HepG2 (cell line): ENCODE measurements at regions not wholly inside any gene's neighbourhood (a gene's known extent, or its start where the extent isn't known, plus 50 kb on each side); places are given as distances from the start of the nearest gene placed in this dataset.

Experiments
- BATF2 ChIP-seq: sonication (generic); formaldehyde crosslinking; IDR thresholded peaks from 2 replicates; pipeline ENCODE4 v1.8.0; 2022; ENCODE audit warnings: mild to moderate bottlenecking, missing genetic modification reagents, moderate library complexity
- CHCHD3 ChIP-seq: sonication (generic); formaldehyde crosslinking; IDR thresholded peaks from 2 replicates; pipeline ENCODE4 v1.8.0; 2022; ENCODE audit warnings: mild to moderate bottlenecking, missing genetic modification reagents, moderate library complexity
- EEA1 ChIP-seq: sonication (generic); formaldehyde crosslinking; IDR thresholded peaks from 2 replicates; pipeline ENCODE4 v1.5.1; 2020; ENCODE audit warnings: mild to moderate bottlenecking, missing genetic modification reagents, borderline replicate concordance
- ELF3 ChIP-seq: IDR thresholded peaks from 2 replicates; pipeline ENCODE4 v1.6.1; 2016; ENCODE audit warnings: missing genetic modification reagents, missing compliant biosample characterization
- HDAC1 ChIP-seq: sonication (generic); formaldehyde crosslinking; IDR thresholded peaks from 2 replicates; pipeline ENCODE4 v1.5.1; 2020; ENCODE audit warnings: mild to moderate bottlenecking, missing genetic modification reagents
- HNF4G ChIP-seq, 2 experiments: sonication (generic) in 1 of 2; formaldehyde crosslinking in 1 of 2; IDR thresholded peaks; 2 replicates each; pipeline versions ENCODE4 v1.4.0 to v1.6.1; 2011 to 2020; ENCODE audit warnings: borderline replicate concordance in 2 of 2, low read depth in 2 of 2, mild to moderate bottlenecking in 2 of 2, low read length in 1 of 2, missing genetic modification reagents in 1 of 2, moderate library complexity in 1 of 2
- KLF15 ChIP-seq: sonication (generic); formaldehyde crosslinking; IDR thresholded peaks from 2 replicates; pipeline ENCODE4 v1.8.1; 2023; ENCODE audit warnings: borderline replicate concordance, mild to moderate bottlenecking, inconsistent platforms, missing genetic modification reagents, mixed read lengths
- MIER3 ChIP-seq: IDR thresholded peaks from 2 replicates; pipeline ENCODE4 v1.6.1; 2016; ENCODE audit warnings: missing compliant biosample characterization, borderline replicate concordance
- NFKBIZ ChIP-seq: IDR thresholded peaks from 2 replicates; pipeline ENCODE4 v1.6.1; 2018; ENCODE audit warnings: missing genetic modification reagents, missing compliant biosample characterization
- ONECUT2 ChIP-seq: sonication (generic); formaldehyde crosslinking; IDR thresholded peaks from 2 replicates; pipeline ENCODE4 v1.4.0; 2020; ENCODE audit warnings: missing genetic modification reagents
- RBM39 ChIP-seq: fragments of 200-400 bp; formaldehyde crosslinking; IDR thresholded peaks from one replicate; pipeline ENCODE4 v1.6.1; 2018; ENCODE audit warnings: antibody characterized with exemption, mild to moderate bottlenecking, low read depth, low read length; ENCODE audit not compliant: poor library complexity, severe bottlenecking
- SKI ChIP-seq: fragments of 450-650 bp; IDR thresholded peaks from one replicate; pipeline ENCODE4 v1.6.1; 2018; ENCODE audit warnings: mild to moderate bottlenecking; ENCODE audit not compliant: partially characterized antibody
- SYNCRIP ChIP-seq: fragments of 200-400 bp; formaldehyde crosslinking; IDR thresholded peaks from 2 replicates; pipeline ENCODE4 v1.6.1; 2018; ENCODE audit warnings: mild to moderate bottlenecking, low read depth, low read length; ENCODE audit not compliant: insufficient read depth
- TBX3 ChIP-seq: fragments of 450-650 bp; IDR thresholded peaks from 2 replicates; pipeline ENCODE4 v1.6.1; 2017; ENCODE audit warnings: antibody characterized with exemption, mild to moderate bottlenecking, inconsistent platforms, borderline replicate concordance
- TCF7L2 ChIP-seq: IDR thresholded peaks from 2 replicates; pipeline ENCODE4 v1.6.1; 2011; ENCODE audit warnings: mild to moderate bottlenecking, low read depth, low read length, moderate library complexity
- ZMYM4 ChIP-seq: sonication (generic); formaldehyde crosslinking; IDR thresholded peaks from 2 replicates; pipeline ENCODE4 v1.8.1; 2023; ENCODE audit warnings: mild to moderate bottlenecking, missing genetic modification reagents
- ZNF143 ChIP-seq: sonication (generic); formaldehyde crosslinking; IDR thresholded peaks from 2 replicates; pipeline ENCODE4 v1.4.0; 2020; ENCODE audit warnings: missing genetic modification reagents
- ZNF430 ChIP-seq: sonication (generic); formaldehyde crosslinking; IDR thresholded peaks from 2 replicates; pipeline ENCODE4 v1.9.0; 2021; ENCODE audit warnings: mild to moderate bottlenecking, missing genetic modification reagents
- ZNF724P ChIP-seq: sonication (generic); formaldehyde crosslinking; IDR thresholded peaks from 2 replicates; pipeline ENCODE4 v1.8.0; 2022; ENCODE audit warnings: missing genetic modification reagents, borderline replicate concordance
- ZNF768 ChIP-seq: sonication (generic); formaldehyde crosslinking; IDR thresholded peaks from 2 replicates; pipeline ENCODE4 v1.4.0; 2020; ENCODE audit warnings: missing genetic modification reagents
- ZNF839 ChIP-seq: sonication (generic); formaldehyde crosslinking; IDR thresholded peaks from 2 replicates; pipeline ENCODE4 v1.4.0; 2020; ENCODE audit warnings: missing genetic modification reagents, mild to moderate bottlenecking, borderline replicate concordance
- TF ChIP-seq, protein P1 (sequence below): sonication (generic); formaldehyde crosslinking; IDR thresholded peaks from 2 replicates; pipeline ENCODE4 v1.4.0; 2020; ENCODE audit warnings: missing genetic modification reagents, borderline replicate concordance
- TF ChIP-seq, protein P2 (sequence below): sonication (generic); formaldehyde crosslinking; IDR thresholded peaks from 2 replicates; pipeline ENCODE4 v1.5.1; 2020; ENCODE audit warnings: missing genetic modification reagents, mild to moderate bottlenecking, borderline replicate concordance
- TF ChIP-seq, protein P3 (sequence below): sonication (generic); formaldehyde crosslinking; IDR thresholded peaks from 2 replicates; pipeline ENCODE4 v1.8.0; 2022; ENCODE audit warnings: mild to moderate bottlenecking, missing genetic modification reagents, moderate library complexity

GRCh38 chr20:50304923-50305635, 114.4 kb downstream of the CEBPB start (continued):
- peak; percentile 92 for TF ChIP-seq EEA1
- TF ChIP-seq ZNF430 (CRISPR knock-in tag) = peak; percentile 99
- TF ChIP-seq TCF7L2 = no peak
- TF ChIP-seq HNF4G (IDR thresholded peaks at IDR 0.05; ENCODE audit: borderline replicate concordance, low read depth, low read length) = no peak
- TF ChIP-seq HNF4G (CRISPR knock-in tag; IDR thresholded peaks at IDR 0.05; ENCODE audit: borderline replicate concordance, low read depth) = 0 out of 2 replicates have a peak, but pooled peaks have one; percentile 16
- TF ChIP-seq, protein P1, sequence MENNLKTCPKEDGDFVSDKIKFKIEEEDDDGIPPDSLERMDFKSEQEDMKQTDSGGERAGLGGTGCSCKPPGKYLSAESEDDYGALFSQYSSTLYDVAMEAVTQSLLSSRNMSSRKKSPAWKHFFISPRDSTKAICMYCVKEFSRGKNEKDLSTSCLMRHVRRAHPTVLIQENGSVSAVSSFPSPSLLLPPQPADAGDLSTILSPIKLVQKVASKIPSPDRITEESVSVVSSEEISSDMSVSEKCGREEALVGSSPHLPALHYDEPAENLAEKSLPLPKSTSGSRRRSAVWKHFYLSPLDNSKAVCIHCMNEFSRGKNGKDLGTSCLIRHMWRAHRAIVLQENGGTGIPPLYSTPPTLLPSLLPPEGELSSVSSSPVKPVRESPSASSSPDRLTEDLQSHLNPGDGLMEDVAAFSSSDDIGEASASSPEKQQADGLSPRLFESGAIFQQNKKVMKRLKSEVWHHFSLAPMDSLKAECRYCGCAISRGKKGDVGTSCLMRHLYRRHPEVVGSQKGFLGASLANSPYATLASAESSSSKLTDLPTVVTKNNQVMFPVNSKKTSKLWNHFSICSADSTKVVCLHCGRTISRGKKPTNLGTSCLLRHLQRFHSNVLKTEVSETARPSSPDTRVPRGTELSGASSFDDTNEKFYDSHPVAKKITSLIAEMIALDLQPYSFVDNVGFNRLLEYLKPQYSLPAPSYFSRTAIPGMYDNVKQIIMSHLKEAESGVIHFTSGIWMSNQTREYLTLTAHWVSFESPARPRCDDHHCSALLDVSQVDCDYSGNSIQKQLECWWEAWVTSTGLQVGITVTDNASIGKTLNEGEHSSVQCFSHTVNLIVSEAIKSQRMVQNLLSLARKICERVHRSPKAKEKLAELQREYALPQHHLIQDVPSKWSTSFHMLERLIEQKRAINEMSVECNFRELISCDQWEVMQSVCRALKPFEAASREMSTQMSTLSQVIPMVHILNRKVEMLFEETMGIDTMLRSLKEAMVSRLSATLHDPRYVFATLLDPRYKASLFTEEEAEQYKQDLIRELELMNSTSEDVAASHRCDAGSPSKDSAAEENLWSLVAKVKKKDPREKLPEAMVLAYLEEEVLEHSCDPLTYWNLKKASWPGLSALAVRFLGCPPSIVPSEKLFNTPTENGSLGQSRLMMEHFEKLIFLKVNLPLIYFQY (CRISPR knock-in tag) = peak; percentile 99
- peak; percentile 82; the same call in 1 of the 2 replicates for TF ChIP-seq ZNF839
- TF ChIP-seq BATF2 (CRISPR knock-in tag) = peak; percentile 97
- peak; percentile 95 for TF ChIP-seq HDAC1 (CRISPR knock-in tag)
- TF ChIP-seq, protein P2, sequence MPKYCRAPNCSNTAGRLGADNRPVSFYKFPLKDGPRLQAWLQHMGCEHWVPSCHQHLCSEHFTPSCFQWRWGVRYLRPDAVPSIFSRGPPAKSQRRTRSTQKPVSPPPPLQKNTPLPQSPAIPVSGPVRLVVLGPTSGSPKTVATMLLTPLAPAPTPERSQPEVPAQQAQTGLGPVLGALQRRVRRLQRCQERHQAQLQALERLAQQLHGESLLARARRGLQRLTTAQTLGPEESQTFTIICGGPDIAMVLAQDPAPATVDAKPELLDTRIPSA (CRISPR knock-in tag) = no peak
- no peak for TF ChIP-seq SYNCRIP
- TF ChIP-seq NFKBIZ (CRISPR knock-in tag) = peak; percentile 99
- peak; percentile 65 for TF ChIP-seq TBX3
- peak; percentile 98 for TF ChIP-seq CHCHD3
- TF ChIP-seq ONECUT2 = no peak
- peak; percentile 99 for TF ChIP-seq ZNF724P (CRISPR knock-in tag)
- TF ChIP-seq RBM39 = no peak
- TF ChIP-seq ZNF143 (CRISPR knock-in tag) = peak; percentile 72
- TF ChIP-seq KLF15 (CRISPR knock-in tag) = peak; percentile 96; the same call in 1 of the 2 replicates
- TF ChIP-seq, protein P3, sequence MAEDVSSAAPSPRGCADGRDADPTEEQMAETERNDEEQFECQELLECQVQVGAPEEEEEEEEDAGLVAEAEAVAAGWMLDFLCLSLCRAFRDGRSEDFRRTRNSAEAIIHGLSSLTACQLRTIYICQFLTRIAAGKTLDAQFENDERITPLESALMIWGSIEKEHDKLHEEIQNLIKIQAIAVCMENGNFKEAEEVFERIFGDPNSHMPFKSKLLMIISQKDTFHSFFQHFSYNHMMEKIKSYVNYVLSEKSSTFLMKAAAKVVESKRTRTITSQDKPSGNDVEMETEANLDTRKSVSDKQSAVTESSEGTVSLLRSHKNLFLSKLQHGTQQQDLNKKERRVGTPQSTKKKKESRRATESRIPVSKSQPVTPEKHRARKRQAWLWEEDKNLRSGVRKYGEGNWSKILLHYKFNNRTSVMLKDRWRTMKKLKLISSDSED (CRISPR knock-in tag) = peak; percentile 92
- peak; percentile 98 for TF ChIP-seq MIER3 (CRISPR knock-in tag)
- peak; percentile 87 for TF ChIP-seq ZMYM4
- peak; percentile 98 for TF ChIP-seq ELF3
- no peak for TF ChIP-seq ZNF768 (CRISPR knock-in tag)
- TF ChIP-seq SKI = peak; percentile 71
